Inferior parietal cortex (tissue), 1 donor: ENCODE measurements at regions not wholly inside any gene's neighbourhood (a gene's known extent, or its start where the extent isn't known, plus 50 kb on each side); places are given as distances from the start of the nearest gene placed in this dataset.

Experiments
- DNase-seq: peaks from one replicate; pipeline ENCODE4 v3.0.0-alpha.2; 2016; ENCODE audit errors: extremely low spot score

DNA sequence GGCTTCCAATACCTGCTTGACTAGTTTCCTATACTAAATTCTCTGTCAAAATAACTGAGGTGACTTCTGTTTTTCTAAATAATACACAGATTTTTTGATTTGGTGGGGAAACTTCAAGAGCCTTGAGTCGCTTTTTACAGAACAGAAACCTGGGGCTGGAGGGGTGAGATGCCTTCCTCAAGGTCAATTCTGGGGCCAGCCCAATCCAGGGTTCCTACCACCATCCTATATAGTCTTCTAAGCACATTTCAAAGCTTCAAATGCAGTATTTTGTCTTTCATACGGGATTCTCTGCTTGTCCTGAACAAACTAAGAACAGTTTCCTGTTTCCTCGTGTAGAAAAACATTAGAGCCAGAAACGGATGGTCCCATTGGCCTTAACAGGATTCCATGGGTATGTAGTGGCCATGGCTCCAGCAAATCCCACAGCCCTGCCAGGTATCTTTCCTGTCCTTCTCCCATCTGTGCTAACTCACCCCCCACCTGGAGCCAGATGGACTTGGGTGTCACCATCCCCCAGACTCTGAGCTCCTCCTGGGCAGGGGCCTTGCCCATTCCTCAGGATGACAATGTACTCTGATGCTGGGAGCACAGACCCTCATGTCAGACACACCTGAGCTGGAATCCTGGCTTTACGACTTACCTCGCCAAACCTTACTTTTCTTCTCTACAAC lies 146.9 kb downstream of the KLF13 start:
- no peak for DNase-seq

DNA sequence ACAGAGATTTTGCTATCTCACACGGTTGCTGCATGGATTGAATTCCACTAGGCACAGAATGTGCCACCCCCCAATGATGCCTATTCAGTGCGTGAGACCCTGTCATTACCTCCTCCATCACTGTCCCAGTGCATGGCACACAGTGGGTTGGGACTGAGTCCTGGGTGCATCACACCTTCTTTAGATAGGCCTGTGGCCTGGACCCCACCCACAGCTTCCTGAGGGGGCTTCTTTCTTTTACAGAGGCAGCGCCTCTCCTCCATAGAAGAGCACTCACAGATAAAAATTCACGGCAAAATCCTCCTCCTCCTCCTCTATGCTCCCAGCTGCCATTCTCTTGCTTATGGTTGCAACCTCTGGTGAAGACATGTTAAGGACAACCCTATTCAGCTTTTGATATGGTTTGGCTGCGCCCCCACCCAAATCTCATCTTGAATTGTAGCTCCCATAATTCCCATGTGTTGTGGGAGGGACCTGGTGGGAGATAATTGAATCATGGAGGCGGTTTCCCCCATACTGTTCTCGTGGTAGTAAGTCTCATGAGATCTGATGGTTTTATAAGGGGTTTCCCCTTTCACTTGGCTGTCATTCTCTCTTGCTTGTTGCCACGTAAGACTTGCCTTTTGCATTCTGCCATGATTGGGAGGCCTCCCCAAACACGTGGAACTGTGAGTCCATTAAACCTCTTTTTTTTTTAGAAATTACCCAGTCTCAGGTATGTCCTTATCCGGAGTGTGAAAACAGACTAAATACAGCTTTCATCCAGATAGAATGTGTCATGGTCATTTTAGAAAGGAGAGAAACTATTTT lies 147.6 kb downstream of the KLF13 start:
- DNase-seq = no peak

DNA sequence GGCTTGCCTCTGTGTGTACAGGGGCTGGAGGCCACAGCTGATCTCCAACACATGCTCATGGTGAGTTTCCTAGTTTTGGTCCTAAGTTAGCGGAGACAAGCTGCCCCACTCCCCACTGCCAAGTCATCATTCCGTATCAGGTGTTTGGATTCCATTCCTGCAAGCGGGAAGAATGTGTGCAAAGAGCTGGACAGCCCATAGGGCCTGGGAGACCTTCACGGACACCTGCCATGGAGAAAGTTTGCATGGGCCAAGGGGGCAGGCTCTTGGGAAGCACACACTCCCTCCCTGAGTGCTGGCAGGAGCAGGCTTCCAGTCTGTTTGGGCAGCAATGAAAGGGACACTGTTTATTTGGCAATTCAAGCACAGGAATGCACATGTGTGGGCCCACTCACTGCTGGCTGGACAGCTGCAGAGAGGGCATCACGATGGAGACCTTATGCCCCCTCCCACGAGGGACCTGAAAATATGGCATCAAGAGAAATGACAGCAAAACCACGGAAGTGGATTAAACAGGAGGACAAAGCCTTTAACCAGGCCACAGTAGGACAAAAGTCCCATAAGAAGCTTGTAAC lies 149.7 kb downstream of the KLF13 start:
- no peak for DNase-seq

DNA sequence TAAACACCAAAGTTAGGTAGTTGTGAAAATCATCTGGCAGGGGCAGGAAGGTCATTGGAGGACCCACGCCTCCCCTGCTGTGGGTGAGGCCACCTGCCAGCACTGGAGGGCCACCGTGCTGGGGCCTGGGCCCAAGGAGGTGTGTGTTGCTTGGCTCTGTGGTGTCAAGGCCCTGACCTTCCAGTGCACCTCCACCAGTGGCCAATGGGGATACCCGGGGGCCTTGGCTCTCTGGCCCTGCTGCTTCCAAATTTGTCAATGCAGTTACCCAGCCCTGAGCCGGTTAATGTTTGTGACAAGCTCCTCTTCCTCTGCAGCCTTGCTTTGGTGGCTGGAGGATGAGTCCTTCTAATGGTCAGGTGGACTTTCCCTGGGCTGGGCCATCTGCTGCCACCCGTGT lies 150.2 kb downstream of the KLF13 start:
- DNase-seq = no peak

DNA sequence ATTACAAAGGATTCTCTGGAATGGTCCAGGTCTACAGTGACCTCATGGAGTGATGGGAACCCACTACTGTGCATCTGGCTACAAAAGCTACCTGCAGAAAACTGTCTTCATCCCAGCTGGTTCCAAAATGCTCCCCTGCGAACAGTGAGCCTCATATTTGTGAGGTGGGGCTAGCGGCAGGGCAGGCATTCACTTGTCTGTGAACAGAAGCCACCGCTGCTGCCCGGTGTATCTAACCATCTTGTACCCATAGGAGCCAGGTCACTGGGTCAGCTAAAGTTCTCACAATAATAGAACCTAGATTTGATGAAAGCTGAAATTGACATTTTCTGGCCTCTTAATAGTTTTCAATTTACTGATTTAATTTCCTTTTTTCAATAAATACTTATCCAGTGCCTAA lies 150.7 kb downstream of the KLF13 start:
- DNase-seq = no peak

DNA sequence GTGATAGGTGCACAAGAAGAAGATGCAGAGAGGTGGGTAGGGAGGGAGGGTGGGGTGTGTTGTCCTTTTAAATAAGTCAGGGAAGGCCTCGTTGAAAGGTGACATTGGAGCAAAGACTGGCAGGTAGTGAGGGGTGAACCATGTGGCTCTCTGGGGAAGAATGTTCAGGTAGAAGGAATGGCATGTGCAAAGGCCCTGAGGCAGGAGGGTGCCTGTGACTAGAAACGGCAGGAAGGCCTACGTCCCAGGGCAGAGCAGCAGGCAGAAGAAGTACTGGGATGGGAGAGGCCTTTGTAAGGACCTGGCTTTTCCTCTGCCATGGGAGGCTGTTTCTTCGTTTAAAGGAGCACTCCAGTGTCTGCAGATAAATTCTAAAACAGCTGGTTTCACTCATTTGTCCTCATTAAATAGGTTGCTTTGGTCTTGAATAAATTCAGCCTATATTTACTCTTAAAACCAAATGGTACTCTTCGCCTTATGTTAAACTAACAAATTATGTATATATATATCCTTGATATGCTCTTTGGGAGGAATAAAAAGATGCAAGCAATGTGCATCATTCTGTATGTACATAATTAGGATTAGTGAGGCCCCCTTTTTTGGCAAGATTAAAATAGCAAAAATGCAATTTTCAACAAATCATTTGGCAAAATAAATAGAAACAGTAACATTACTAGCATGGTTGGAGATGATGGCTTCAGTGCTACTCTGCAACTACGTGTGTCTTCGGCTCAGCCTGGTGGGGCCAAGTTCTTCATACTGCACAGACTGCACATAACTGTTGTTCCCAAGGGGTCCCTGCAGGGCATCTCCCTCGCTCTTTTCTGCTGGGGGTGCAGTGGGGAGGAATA lies 151.4 kb downstream of the KLF13 start:
- no peak for DNase-seq

DNA sequence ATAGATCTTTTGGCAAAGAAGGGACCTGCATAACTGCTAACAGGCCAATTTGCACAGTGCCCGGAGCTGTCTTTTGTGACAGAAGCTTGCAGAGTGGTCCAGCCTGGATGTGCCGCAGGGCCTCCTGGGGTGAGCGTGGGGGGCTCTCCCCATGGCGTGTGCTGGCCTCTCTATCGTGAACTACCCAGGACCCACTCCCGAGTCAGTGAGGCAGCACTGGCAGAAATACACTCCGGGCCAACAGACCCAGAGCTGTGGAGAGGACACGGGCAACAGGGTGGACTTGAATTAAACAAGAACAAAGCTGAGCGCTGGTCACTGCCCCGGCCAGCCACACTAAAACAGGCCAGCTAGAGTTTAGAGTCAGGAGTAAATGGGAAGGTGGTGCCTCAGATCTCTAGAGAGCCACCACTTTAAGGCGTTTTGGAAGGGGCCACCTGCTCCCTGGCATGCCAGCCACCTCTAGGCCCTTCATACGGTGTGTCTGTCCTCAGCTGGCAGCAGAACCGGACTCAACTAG lies 152.1 kb downstream of the KLF13 start:
- DNase-seq = no peak

DNA sequence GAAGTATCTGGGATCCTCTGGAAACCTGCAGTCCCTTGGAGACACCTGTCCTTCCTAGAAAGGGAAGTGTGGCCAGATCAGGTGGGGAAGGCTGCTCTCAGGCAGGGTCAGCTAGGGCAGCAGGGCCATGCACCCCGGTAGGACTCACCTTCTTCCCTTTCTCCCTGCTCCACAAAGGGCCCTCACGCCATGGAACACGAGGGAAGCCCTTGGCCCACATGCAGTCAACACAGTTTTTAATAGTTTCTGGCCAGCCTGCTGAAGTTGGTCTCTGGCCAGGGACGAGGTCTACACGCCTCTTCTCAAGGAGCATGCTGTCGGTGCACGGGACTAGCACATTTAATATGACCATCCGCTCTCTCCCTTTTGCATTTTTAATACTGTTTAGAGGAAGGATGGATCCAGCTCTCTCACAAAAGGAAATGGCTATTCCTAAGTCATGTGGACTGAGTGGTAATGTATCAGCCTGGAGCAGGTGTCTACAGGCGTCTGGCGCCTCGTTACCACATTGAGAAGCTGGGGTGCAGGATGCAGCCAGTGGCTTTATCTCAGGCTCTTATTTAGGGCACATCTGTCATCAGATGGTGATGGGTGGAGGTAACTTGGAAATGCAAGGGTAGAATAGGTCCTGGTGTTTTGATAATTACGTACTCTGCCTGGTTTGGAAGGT lies 153.9 kb downstream of the KLF13 start:
- no peak for DNase-seq

DNA sequence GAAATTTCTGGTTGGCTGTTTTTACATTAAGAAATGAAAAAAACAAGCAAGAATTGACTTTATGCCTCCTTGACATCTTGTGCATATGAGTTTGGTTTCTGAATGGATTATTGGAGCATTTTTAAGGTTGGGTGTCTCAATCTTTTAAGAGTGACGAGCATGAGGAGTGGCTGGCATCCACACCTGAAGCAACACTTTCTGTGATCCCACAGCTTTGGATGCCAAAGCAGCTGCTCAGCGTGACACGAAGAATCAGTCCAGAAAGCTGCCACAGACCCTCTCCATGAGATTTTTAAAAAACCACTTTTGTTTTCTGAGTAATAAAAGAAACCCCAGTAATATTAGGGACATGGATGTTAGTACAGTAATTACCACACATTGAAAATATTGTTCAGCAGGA lies 154.5 kb downstream of the KLF13 start:
- DNase-seq = no peak

DNA sequence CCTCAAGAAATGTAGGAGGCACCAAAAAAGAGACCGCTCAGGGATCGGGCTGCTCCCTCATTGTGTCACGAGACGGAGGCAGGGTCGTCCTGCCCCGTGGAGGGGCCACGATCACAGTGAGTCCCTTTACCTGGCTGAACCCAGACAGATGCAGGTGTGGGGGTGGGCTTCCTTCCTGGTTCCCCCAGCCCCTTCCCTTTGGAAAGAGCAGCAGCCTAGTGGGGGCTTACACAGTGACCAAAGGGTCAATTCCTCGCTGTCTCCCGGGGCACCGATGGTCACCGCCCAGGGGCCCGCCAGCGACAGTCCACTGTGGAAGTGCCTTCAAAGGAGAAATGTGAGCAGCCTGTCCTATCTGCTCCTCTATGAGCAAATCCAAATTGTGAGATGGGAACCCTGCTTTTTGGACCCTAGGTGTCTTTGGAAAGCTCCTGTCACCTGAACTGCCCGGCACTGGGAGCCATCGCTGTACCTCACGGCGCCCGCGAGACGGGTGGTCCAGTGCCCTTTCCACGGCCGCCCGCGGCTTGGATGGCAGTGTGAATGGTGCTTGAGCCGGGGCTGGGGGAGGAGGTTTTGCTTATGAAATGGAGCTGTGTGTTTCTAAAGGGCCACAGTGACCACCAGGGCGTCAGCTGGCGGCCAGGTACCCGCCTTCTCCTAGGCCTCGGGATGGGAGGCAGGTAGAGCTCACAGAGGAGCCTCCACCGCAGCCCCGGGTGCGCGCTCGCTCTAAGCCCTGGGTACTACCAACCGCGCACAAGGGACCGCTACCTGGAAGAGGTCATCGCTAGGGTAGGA lies 155.7 kb downstream of the KLF13 start:
- DNase-seq = no peak

DNA sequence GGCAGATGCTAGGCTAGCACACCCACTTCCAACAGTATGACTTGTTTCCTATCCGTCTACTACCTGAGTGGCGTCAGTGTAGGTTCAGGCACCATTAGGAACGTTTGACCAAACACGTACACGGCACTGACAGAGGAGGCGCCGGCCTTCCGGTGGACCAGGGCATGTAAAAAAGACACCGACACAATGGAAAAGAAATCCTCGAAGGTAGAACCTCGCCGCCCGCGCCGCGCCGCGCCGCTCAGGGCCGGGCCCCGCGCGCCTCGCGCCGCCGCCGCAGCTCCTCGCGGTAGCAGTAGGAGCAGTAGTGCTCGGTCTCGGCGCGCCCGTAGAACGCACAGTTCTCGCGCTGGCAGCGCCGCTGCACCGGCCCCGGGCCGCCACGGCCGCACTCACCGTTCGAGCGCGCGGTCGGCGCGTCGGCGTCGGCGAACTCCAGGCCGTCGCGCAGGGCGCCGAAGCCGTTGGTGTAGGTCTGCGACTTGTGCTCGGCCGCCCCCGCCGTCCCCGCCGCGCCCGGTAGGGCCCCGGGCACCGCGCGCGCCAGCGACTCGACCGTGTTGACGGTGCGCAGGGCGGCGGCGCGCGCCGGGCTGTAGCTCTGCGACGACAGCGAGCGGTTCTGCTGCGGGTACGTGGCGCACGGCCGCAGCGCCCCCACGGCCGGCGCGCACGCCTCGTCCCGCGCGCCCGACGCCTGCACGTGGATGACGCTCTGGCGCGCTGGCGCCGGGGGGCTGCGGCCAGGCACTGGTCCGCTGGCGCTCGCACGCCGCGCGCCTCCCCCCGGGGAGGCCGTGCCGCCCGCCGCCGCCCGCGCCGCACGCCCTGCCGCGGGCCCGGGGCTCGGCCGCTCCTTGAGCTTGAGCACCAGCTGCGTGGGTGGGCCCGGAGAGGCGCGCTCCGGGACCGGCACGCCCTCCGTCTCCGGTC lies 156.7 kb downstream of the KLF13 start:
- no peak for DNase-seq

DNA sequence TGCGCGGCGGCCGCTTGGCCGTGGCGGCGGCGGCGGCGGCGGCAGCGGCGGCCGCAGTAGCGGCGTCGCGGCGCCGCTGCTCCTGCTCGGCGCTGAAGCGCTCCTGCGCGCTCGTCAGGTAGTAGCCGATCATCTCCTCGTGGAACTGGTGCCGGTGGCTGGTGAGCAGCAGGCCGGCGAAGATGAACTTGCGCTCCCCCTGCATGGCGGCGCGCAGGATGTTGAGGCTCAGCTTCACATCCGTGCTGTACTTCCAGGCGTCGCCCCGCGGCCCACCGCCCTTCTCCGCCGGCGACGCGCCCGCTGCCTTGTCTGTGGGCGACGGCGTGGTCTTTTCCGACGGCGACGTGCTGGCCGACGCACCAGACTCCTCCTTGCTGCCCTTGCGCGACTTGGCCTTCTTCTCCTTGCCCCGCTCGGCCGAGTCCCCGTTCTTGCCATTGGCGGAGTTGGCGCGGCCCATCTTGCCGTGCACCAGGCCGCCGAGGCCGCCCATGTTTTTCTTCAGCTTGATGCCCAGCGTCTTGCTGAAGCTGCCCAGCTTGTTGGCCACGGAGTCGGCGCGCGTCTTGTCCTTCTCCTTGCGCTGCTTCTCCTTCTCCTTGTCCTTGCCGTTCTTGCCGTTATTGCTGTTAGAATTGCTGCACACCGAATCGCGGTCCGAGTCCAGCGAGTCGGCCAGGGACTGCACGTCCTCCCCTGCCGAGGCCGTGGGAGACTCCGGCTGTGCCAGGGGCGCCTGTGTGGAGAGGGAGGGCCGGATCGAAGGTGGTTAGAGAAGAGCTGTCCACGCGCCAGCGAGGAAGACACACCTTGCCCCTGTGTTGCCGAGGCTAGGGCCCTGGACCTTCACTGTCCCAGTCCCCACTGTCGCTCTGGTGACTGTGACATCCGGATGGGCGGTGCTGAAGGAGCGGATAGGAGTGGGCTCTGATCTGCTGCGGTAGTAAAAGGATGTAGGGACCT lies 157.6 kb downstream of the KLF13 start:
- DNase-seq = no peak

DNA sequence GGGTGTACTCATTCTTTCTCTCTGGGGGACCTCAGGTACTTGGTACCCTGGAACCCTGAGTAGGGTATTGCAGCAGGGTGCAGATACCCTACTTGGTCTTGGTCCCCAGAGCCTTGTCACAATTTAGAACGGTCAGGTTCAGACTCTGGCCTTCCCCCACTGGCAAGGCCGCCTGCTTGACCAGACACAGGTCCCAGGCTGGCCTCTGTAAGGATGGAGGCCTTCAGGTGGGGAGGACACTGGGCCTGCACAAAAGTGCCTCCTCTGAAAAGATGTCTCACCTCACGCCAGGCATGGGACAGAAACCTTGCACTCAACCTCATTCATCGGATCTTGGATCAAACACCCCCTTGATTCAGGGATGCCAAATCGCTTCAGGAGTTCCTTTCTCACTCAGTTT lies 158.4 kb downstream of the KLF13 start:
- DNase-seq = no peak

DNA sequence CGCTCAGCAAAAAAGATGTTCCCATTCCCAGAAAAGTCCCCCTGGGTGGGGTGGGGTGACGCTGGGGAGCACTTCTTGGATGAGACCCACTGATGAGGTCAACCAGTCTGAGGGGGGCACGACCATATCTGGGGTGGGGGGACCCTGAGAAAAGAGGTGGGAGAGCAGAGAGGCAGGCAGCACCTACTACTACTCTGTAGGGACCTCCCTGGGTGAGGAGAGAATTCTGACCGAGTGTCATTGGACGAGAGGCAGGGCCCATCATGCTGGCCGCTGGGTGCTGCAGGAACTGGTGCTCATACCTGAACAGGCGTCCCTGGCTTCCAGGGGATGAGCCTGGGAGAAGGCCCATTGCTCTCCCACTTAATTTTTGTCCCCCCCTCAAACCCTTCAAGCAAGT lies 158.8 kb downstream of the KLF13 start:
- no peak for DNase-seq

DNA sequence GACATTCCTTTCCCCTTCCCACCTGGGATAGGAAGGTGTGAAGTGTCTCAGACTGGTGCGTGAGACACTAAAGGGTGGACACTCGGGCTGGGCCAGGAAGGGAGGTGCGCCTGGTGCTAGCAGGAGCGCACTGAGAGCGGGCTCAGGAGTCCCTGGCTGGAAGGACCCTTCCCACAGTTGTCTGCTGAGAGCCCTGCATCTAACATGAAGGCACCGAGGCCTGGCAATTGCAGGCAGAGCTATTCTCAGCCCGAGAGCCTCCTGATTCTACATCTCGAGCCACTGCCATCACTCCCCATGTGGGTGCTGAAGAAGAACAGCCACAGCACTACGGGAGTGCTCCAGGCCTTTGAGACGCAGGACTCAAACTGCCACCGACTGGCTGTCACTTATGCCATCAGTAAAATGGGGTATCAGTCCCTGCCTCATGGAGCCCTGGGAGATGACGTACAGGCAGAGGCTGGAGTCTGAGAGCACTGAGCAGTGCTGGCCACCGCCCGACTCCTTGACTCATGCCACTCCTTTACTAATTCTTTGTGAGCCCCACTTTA lies 159.4 kb downstream of the KLF13 start:
- DNase-seq = no peak

DNA sequence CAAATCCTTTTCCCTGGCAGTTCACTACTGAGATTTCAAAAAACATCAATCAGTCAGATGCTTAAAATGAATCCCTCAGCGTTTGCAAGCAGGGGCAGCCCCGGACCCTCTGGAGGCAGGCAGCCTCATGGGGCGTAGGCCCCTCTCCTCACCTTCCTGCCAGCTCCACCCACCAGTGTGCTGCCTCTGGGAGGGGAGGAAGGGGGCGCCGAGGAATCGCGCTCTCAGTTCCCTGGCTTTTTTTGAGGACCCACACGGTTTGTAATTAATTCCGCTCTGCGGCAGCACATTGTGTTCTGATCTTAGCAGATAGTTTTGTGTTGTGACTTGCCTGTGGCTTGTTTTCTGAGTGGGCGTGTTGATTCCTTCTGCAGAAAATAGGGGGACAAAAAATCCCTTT lies 159.9 kb downstream of the KLF13 start:
- no peak for DNase-seq

DNA sequence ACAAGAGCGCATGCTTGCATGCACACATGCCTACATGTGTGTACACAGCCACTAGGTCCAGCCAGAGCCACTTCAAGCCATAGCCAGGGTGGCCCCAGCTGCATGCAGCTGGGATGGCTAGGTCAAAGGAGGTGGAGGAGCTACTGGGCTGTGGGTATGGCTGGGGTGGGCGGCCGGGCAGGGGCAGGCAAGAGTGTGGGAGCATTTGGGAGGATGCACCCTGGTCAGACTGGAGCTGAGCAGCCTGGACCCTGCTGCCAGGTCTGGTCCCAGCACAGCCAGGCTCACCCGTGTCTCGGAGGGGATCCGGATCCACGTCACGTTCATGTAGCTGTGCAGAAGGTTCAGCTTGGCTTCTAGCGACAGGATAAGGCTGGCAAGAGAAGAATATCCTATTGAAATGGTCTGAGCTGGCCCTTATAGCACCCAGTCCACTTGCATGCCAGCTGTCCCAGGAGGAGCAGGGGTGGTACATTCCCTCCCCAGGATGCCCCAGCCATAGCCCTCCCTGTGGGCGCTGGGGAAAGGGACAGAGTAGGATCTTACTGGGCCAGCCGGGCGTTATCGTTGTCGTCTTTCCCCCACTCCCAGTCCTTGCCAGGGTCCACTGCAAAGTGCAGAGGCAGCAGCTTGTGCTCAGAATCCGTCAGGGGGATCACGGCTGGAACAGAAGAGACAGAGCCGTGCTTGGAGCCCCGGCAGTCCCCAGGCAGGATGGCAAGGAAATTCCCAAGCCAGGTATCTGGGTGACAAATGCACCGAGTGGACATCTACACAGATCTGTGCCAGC lies 160.5 kb downstream of the KLF13 start:
- DNase-seq = no peak
